ENCODE measurements at regions not wholly inside any gene's neighbourhood (a gene's known extent, or its start where the extent isn't known, plus 50 kb on each side); places are given as distances from the start of the nearest gene placed in this dataset.

- DNase-seq (ENCODE audit: low spot score) (no peak), ATAC-seq (ENCODE audit: low read depth) (no peak)
- no peaks in the 10 kb centered on the region for H3K4me1 ChIP-seq (ENCODE audit: insufficient read depth, poor library complexity, severe bottlenecking)
- H3K27me3 ChIP-seq (ENCODE audit: insufficient read depth, poor library complexity, severe bottlenecking): no peaks in the 10 kb centered on the region
- no peaks in the 10 kb centered on the region for H3K9me3 ChIP-seq (ENCODE audit: severe bottlenecking)
- H3K27ac ChIP-seq (ENCODE audit: poor library complexity, severe bottlenecking): no peak overlapping the region
- H3K4me3 ChIP-seq (ENCODE audit: severe bottlenecking): no peak overlapping the region
- TF ChIP-seq CTCF (IDR thresholded peaks at IDR 0.05; ENCODE audit: poor library complexity, severe bottlenecking): no peak
- H3K36me3 ChIP-seq (ENCODE audit: low read depth): 0 out of 2 replicates have a peak, but pooled peaks cover 3% of the 10 kb centered on the region
Measured at GRCh38 chr13:74084375-74084935, 49.7 kb downstream of the KLF12 start.

- TF ChIP-seq CTCF (IDR thresholded peaks at IDR 0.05; ENCODE audit: poor library complexity, severe bottlenecking): no peak
- Histone ChIP-seq H3K4me3 (ENCODE audit: severe bottlenecking) (no peak overlapping the region), H3K27me3 (ENCODE audit: insufficient read depth, poor library complexity, severe bottlenecking) (no peaks in the 10 kb centered on the region), H3K36me3 (ENCODE audit: low read depth) (0 out of 2 replicates have a peak, but pooled peaks cover 3% of the 10 kb centered on the region), H3K4me1 (ENCODE audit: insufficient read depth, poor library complexity, severe bottlenecking) (no peaks in the 10 kb centered on the region), H3K27ac (ENCODE audit: poor library complexity, severe bottlenecking) (no peak overlapping the region), H3K9me3 (ENCODE audit: severe bottlenecking) (no peaks in the 10 kb centered on the region)
- ATAC-seq (ENCODE audit: low read depth): no peak
- no peak for DNase-seq (ENCODE audit: low spot score)
Measured at GRCh38 chr13:74082741-74083160, 51.5 kb downstream of the KLF12 start.

- H3K4me1 ChIP-seq (ENCODE audit: insufficient read depth, poor library complexity, severe bottlenecking): peaks cover 2% of the 10 kb centered on the region
- H3K9me3 ChIP-seq (ENCODE audit: severe bottlenecking): no peaks in the 10 kb centered on the region
- no peak for TF ChIP-seq CTCF (IDR thresholded peaks at IDR 0.05; ENCODE audit: poor library complexity, severe bottlenecking)
- no peaks in the 10 kb centered on the region for H3K27me3 ChIP-seq (ENCODE audit: insufficient read depth, poor library complexity, severe bottlenecking)
- H3K27ac ChIP-seq (ENCODE audit: poor library complexity, severe bottlenecking): no peak overlapping the region
- H3K4me3 ChIP-seq (ENCODE audit: severe bottlenecking): no peak overlapping the region
- DNase-seq (ENCODE audit: low spot score): no peak
- ATAC-seq (ENCODE audit: low read depth): no peak
- no peaks in the 10 kb centered on the region for H3K36me3 ChIP-seq (ENCODE audit: low read depth)
Measured at GRCh38 chr13:74080762-74081161, 53.4 kb downstream of the KLF12 start.

- Histone ChIP-seq H3K27ac (ENCODE audit: poor library complexity, severe bottlenecking) (no peak overlapping the region), H3K4me3 (ENCODE audit: severe bottlenecking) (no peak overlapping the region), H3K27me3 (ENCODE audit: insufficient read depth, poor library complexity, severe bottlenecking) (no peaks in the 10 kb centered on the region), H3K9me3 (ENCODE audit: severe bottlenecking) (no peaks in the 10 kb centered on the region), H3K36me3 (ENCODE audit: low read depth) (no peaks in the 10 kb centered on the region), H3K4me1 (ENCODE audit: insufficient read depth, poor library complexity, severe bottlenecking) (peaks cover 18% of the 10 kb centered on the region)
- DNase-seq (ENCODE audit: low spot score) (no peak), ATAC-seq (ENCODE audit: low read depth) (no peak)
- no peak for TF ChIP-seq CTCF (IDR thresholded peaks at IDR 0.05; ENCODE audit: poor library complexity, severe bottlenecking)
Measured at GRCh38 chr13:74077792-74078191, 56.4 kb downstream of the KLF12 start.

GRCh38 chr13:74077375-74077774 is 56.8 kb downstream of the KLF12 start:
- Histone ChIP-seq H3K27me3 (ENCODE audit: insufficient read depth, poor library complexity, severe bottlenecking) (no peaks in the 10 kb centered on the region), H3K4me3 (ENCODE audit: severe bottlenecking) (no peak overlapping the region), H3K36me3 (ENCODE audit: low read depth) (no peaks in the 10 kb centered on the region), H3K27ac (ENCODE audit: poor library complexity, severe bottlenecking) (no peak overlapping the region), H3K4me1 (ENCODE audit: insufficient read depth, poor library complexity, severe bottlenecking) (peaks cover 18% of the 10 kb centered on the region), H3K9me3 (ENCODE audit: severe bottlenecking) (no peaks in the 10 kb centered on the region)
- ATAC-seq (ENCODE audit: low read depth) (no peak), DNase-seq (ENCODE audit: low spot score) (no peak)
- no peak for TF ChIP-seq CTCF (IDR thresholded peaks at IDR 0.05; ENCODE audit: poor library complexity, severe bottlenecking)
